Limb (tissue), 2 donors: ENCODE measurements at regions not wholly inside any gene's neighbourhood (a gene's known extent, or its start where the extent isn't known, plus 50 kb on each side); places are given as distances from the start of the nearest gene placed in this dataset.
A peak's percentile ranks its signal among the peaks of the same experiment; 100 is the strongest.

Experiments
- DNase-seq, 2 donors: peaks; one replicate each; pipeline ENCODE4 v3.0.0-alpha.2; 2016; ENCODE audit errors: extremely low spot score in 2 of 2

DNA sequence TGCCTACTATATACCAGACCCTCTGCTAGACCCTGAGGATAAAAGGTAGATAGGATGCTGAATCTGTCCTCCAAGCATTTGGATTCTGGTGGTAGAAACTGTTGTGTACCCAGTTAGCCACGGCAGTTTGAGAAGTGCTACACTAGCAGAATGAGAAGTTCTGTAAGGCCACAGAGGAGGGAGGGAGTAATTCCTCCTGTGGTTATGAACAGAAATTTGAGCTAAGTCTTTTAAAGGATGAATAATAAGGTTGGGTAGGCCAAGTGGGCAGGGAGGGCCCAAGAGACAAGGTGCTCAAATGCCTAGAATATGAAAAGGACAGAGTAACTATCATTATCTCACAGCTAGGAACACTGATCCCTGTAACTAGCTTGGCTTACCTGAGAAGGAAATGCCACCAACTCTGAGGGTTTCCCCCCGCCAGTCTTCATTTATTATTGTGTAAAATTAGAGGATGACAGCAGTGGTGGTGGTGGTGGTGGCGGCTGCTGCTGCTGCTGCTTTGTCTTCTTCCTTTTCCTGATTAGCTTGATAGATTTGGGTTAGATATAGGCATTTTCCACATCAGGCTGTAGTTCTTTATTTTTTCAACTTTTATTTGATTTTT is 243.3 kb downstream of the PRL start:
- DNase-seq, result no peak

DNA sequence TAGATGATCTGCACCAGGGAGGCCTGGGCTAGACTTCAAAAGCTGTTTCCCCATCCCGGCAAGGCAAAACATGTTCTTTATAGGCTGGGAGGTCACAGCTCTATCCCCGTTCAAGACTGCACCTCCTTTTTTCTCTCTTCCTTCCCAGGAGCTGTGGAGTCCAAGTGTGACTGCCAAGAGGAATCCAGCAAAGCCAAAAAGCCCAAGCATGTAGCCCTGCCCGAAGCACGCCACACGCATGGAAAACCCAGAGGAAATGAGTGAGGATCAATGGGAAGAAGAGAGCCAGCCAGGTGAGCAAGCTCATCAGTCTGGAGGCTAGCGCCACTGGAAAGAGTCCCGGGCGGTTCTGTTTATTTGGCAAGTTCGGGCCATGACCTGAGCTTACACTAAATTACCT is 240.4 kb downstream of the PRL start:
- DNase-seq, result no peak

DNA sequence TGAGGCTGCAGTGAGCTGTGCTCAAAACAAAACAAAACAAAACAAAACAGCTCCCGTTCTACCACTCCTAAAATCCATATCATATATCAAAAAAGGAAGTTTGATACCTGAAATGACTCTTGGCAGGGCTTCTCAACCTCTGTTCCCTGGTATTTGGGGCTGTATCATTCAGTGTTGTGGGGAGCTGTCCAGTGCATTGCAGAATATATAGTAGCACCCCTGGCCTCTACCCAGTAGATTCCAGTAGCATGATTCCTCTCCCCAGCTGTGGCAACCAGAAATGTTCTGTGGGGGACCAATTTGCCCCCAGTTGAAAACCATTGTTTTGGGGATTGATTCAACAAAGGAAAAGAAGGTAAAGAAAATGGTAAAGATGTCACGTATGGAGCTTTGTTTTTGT is 238.9 kb downstream of the PRL start:
- DNase-seq, result no peak

DNA sequence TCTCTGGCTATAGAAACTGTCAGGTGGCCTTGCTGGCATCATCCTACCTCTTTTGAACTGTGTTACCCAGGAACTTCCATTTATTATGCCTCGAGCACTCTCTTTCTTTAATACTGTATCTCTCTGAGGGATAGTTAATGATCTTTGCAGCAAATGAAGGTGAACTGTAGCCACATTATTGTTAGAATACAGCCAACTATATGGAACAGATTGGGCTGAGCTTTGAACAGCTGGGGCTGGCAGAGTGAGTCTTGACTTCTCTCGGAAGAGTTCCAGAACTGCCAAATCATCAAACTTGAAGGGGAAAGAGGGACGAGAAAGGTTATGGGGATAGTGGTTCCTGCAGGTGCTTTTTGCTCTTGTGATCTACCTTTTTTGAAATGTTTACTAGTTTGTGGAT is 237.7 kb downstream of the PRL start:
- no peak for DNase-seq

DNA sequence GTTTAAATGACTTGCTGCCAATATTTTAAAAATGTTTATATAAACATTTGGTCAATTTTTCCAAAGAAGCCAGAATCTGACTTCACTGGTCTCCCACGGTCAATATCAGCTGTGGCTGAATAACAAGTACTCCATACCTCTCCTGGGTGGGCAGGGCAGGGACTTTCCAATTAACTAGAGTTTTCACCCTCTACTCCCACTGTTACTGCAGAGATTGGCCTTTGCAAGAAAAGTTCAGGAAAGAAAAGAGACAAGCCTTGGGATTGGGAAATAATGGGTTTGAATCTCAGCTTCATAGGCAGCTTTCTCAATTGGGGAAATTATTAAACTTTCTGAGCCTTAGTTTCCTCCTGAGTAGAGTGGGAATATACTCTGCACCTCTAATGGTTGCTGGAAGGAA is 236.9 kb downstream of the PRL start:
- no peak for DNase-seq

DNA sequence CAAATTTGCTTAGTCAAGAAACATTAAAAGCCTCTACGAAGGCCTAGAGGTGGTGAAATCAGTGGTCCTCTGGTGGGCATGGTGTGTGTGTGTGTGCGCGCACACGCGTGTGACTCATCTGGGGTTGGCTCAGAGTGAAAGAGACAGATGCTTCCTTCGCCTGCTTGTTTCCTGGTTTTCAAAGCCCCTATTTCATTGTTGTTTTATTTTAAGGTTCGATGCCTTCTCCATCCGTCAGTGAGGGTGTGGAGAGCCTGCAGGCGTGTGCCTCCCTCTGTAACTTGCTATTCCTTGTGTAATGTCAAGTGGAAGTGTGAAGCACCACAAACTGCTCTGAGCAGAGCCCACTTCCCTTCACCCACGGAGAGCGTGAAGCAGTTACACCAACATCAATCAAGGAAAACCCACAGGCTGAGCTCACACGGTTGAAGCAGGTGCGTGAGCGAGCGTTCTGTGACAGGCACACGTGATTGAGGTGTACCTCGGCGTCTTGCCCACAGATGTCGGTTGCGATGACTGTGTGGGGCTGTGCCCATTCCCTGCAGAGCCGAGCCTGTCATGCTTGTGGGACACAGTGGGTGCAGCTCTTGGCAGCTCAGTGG is 233.9 kb downstream of the PRL start:
- peak in 1 of 2 donors; percentile 32 for DNase-seq

DNA sequence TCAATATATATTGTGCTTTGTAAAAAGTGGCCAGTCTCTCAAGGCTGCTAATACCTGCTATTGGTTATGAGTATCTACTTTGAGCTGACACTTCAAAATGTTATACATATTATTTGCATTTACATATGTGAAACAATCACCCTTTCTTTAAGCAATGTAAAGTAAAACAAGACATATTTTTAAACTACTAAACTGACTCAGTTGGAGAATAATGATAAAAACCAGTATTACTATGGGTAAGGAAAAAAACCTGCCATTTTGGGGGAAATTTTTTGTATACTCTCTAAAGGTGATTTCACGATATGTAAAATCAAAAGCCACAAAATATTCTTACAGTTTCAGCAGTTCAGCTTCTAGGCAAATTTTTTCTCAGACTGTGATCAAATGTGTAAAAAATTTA is 232.3 kb downstream of the PRL start:
- DNase-seq, result no peak

DNA sequence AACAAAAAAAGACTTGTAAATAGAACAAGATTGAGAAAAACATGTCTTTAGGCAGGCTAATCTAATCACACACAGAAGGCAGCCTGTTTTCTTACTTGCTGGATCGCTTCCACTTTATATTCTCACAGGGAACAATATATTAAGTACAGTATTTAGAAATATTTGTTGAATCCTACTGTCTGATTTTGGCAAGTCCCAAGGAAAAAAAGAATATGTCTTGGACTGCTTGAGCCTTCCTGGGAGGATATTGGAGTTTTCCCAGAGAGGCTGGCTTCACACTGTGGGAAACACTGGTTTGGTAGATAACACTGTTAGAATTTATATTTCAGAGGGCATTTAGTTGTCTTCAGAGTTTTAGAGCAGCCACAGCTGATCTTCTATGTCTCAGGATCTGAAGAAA is 229.7 kb downstream of the PRL start:
- DNase-seq, result peak in 1 of 2 donors; percentile 55

DNA sequence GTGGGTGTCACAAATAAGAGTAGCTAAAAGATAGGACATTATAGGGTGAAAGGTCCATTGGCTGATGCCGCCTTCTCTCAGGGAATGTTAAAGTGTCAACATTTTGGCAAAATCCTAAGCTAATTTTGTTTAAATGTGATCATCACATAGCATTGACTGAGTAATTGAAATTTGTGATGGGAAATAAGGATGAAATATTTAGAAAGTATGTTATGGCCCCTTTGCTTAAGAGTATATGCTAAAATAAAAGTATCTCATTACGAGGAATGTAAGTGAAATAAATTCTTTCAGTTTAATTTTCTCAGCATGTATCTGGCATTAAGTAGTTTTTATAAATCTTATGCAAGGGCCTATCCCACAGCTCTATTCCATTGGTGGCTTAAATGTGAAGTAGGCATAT is 229.2 kb downstream of the PRL start:
- no peak for DNase-seq

DNA sequence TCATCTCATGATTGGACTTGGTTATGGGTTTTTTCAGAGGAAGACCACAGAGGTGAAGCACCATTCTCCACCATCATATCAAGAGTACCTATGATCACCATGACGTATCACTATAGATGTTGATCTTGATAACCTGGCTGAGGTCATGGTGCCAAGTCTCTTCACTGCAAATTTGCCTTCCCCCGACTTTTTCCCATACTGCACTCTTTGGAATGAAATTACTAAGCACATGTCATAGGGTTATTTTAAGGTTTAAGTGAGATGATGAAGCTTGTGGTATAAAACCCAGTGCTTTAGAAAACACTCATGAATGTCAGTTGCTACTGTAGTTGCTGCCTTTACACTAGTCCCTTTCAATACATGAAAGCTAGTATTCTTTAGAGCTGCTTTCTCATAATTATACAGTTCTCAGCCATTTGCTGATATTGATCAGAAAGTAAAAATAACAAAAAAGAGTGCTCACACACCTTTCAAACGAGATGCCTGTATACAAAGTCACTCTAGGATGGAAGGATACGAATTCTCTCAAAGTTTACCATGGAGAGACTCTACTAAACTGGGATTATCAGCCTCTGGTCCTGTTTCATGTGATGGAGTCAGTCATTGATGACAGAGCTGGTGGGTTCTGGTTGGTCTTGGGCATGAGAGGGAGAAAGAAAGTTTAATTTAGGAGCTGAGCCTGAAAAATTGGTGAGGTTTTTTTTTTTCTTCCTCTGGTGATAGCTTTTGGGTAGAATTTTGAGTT is 228.1 kb downstream of the PRL start:
- no peak for DNase-seq

DNA sequence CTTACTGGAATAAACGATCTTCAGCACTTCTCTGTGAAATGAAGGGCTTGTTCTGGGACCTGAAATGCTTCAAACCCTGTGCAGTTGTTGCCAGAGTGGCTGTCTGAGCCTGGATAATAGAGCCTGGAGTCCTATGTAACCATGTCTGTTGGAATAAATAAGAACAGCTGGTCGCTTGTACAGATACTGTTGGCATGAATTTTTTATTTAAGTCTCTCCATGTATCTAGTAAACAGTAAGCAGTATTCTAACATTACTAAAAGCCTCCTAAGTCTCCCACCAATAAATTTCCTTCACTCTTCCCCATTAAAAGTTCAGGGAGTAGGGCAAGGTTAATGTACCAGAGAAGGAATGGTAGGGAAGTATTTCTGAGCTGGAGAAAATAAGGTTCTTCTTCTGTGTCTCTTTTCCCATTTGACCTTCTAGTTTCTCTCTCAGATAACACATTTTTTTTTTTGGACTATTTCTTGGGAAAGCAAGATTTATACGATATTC is 227.5 kb downstream of the PRL start:
- DNase-seq, result peak in 1 of 2 donors; percentile 75

DNA sequence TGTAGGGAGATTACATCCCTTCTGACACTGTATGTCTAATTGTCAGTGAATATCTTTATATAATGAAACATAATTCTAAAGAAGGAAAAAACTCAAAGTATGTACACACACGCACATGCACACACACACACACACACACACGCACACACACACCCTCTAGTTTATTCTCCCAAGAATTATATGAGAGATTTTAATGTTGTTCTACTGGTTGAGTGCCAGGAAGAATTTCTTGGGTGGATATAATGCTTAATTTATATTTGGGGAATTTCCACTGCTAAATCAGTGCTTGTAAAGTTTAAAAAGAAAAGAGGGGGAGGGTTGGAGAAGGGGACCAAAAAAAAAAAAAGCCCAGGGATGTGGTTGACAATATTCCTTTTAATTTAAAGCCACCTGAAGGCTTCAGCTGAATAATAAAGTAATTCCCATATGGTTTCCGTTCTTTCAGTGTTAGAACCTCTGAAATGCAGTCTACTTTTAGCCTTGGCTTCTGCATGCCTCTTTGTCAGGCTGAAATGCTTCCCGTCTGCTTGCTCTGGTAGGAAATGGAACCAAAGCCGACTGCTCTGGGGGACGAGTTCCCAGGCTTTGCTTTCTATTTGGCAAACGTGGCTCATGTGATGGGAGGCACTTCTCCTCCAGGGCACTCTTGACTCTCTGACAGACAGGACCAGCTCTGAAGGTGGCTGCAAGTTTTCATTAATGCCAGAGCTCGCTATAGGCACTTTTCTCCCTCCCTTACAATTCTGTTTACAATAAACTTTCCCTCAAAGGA is 225.4 kb downstream of the PRL start:
- peak; percentile 58 to 89 for DNase-seq

DNA sequence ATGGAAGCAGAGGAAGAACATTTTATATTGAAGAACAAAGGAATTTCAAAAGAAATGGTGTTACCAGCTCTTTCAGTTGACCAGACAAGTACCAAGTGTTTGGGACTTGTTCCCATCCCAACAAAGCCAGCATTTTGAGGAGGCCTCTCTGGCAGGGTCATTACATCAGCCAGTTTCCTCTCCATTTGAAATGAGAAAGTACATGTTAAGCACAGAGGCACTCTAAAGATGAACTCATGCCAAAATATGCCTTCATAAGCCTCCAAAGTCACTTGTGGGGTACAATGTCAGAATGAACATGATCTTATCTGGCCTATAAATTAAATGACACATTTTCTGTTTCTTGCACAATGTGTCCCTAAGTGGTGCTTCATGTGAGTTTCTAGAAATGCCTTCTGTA is 223.9 kb downstream of the PRL start:
- no peak for DNase-seq

DNA sequence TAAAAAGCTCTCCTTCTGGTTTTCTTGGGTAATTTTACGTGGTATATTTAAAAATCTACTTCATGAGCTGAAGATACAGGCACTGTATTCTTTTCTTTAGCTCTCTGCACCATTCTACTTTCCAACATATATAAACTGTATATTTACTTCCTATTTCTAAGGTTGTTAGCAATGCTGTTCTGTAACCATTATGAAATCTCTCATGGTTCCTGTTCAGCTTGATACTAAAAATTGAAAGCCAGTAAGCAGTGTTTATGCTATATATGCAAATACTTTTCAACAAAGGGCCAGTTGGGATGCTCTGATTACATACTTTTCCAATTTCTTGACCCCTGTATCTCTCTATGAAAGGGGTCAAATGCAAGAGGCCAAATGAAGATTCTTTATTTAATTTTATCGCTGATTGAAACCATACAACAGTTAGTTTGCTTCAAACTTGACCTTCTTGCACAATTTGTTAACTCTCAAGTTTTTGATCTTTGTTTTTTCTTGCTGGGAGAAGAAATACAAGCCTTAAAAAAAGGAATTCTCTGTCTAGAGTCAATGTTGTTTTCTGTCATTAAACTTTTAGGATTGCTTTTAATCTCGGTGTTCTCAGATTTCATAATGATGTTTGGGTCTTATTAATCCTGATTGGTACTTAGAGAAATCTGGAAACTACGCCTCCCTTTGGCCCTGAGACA is 223.2 kb downstream of the PRL start:
- no peak for DNase-seq

DNA sequence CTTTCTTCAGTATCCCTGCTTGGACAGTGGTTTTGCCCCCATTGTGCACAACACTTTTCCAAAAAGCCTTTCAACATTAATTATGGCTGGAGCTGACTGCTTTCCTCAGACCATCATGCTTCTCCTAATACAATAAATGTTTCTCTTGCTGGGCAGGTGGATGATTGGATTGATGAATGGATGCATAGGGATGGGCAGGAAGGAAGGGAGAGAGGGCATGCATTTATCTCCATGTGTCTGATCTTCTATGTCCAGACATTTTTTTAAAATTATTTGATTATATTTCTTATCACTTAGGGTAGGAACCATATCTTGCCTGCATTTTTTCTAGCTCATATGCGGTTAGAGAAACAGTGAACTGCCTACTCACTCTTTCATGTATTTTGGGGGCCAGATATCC is 218.5 kb downstream of the PRL start:
- no peak for DNase-seq

DNA sequence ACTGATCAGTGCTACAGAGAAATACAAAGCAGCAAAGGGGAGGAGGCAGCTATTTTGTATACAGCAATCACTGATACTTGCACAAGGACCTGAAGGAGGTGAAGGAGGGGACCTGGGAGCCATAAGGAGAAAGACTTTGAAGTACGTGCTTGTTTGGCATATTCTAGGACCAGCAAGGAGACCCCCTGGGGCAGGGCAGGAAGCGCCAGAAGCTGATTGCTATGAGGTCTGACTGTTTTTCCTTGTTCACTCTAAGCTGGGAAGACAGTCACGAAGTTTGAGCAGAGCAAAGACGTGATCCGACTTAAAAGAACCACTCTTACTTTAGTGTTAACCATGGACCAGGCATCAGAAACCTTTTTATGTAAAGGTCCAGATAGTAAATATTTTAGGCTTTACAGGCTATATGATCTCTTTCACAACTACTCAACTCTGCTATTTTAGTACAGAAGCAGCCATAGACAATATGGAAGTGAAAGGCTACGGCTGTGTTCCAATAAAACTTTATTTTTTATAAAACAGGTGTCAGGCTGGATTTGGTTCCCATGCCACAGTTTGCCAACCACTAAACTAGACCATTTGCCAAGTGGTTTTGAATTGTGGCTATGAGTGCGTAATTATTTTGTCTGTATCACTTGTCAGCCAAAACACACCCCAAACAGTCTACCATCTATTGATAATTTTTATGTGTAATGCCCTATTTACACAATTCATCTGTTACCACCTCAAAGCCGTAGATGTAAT is 217.9 kb downstream of the PRL start:
- DNase-seq, result no peak

DNA sequence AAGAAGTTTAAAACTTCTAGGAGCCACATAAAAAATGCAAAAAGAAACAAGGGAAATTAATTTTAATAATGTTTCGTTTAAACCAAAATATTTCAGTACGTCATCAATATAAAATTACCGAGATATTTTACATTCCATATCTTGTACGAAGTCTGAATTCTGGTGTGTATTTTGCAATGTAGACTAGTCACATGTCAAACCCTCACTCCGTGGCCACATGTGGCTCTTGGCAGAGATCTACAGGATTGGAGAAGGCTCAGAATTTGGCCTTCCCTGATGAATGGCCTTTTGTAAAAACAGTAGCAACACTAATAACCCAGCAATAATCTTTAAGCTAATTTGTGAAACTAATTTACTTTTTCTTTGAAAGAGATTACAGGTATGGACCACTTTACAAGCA is 217.1 kb downstream of the PRL start:
- no peak for DNase-seq

DNA sequence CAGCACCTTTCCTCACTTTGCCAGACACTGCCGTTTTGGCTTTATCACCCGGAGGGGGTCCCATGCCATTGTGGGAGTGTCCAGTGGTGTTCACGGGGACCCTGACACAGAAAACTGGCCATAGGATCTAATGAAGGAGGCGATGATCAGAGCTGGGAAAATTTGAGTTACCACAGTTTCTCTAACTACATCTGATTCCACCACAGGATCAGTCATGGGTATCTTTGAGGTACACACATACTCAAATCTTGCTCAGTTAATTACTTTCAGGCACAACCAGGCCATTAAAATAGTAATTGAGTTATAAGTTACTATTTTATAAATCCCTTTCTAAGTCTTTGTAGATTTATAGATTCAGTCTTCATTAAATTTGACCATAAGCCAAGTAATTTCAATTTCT is 215.1 kb downstream of the PRL start:
- DNase-seq, result no peak

DNA sequence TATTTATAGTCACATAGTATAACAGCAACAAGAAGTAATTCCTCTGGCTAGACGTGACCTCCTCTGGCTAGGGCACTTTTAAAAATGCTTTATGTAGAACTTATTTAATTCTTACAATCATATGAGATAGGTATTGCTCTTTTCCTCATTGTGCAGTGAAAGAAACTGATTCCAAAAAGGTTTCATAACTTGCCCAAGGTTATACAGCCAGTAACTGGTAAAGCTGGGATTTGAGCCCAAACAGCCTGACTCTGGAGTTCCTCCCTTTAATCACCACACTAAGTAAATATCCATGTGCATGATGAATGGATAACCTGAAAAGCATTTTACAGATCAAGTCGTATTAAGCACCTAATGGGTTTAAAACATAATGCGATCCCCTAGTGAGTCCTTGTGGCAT is 214.6 kb downstream of the PRL start:
- peak in 1 of 2 donors; percentile 60 for DNase-seq

DNA sequence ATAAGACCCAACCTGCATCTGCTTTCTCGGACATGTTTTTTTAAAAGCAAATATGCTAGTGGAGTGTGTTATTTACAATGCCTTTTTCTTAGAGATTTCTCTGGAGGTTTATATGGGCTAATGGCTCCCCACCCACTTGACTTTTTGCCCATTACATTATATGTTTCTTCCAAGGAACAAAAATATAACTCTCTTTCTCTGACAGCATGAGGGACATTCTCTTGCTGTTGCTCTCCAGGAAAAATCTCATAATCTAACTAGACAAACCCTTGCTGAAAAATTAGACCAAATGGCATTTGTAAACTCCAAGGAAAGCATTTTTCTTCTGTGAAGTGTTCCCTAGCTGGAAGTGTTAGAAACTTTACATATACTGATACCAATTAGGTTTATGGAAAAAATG is 213.7 kb downstream of the PRL start:
- peak in 1 of 2 donors; percentile 61 for DNase-seq
